GM12865 (cell line): ENCODE measurements at regions not wholly inside any gene's neighbourhood (a gene's known extent, or its start where the extent isn't known, plus 50 kb on each side); places are given as distances from the start of the nearest gene placed in this dataset.

Source experiments
- DNase-seq: peaks from one replicate; pipeline ENCODE4 v3.0.0; 2010; ENCODE audit warnings: low read depth
- H3K4me3 ChIP-seq: 2 replicates; pipeline ENCODE4 v1.5.1; 2011; ENCODE audit warnings: mild to moderate bottlenecking, low read depth, low read length, control low read depth
- CTCF ChIP-seq: IDR thresholded peaks from 2 replicates; pipeline ENCODE4 v1.5.1; 2011; ENCODE audit warnings: low read length, control low read depth, low read depth, inconsistent platforms; ENCODE audit not compliant: insufficient read depth; ENCODE audit errors: missing control alignments

GRCh38 chr5:172564188-172564587 lies 76.9 kb upstream of the NEURL1B start:
- TF ChIP-seq CTCF: no peak
- H3K4me3 ChIP-seq: no peak overlapping the region
- no peak for DNase-seq

- no peak for DNase-seq
- TF ChIP-seq CTCF: no peak
- no peak overlapping the region for H3K4me3 ChIP-seq
Measured at GRCh38 chr5:172562443-172562842, 78.6 kb upstream of the NEURL1B start.

GRCh38 chr5:172561151-172561550 lies 79.9 kb upstream of the NEURL1B start:
- no peak overlapping the region for H3K4me3 ChIP-seq
- no peak for DNase-seq
- TF ChIP-seq CTCF: no peak

- H3K4me3 ChIP-seq: no peak overlapping the region
- TF ChIP-seq CTCF: no peak
- DNase-seq: no peak
Measured at GRCh38 chr5:172559004-172559932, 81.8 kb upstream of the NEURL1B start.

- TF ChIP-seq CTCF: no peak
- no peak overlapping the region for H3K4me3 ChIP-seq
- no peak for DNase-seq
Measured at GRCh38 chr5:172558076-172558976, 82.7 kb upstream of the NEURL1B start.

GRCh38 chr5:172556971-172557461 lies 84.0 kb upstream of the NEURL1B start:
- DNase-seq: no peak
- no peak overlapping the region for H3K4me3 ChIP-seq
- no peak for TF ChIP-seq CTCF
